ENCODE measurements at regions not wholly inside any gene's neighbourhood (a gene's known extent, or its start where the extent isn't known, plus 50 kb on each side); places are given as distances from the start of the nearest gene placed in this dataset.

DNA sequence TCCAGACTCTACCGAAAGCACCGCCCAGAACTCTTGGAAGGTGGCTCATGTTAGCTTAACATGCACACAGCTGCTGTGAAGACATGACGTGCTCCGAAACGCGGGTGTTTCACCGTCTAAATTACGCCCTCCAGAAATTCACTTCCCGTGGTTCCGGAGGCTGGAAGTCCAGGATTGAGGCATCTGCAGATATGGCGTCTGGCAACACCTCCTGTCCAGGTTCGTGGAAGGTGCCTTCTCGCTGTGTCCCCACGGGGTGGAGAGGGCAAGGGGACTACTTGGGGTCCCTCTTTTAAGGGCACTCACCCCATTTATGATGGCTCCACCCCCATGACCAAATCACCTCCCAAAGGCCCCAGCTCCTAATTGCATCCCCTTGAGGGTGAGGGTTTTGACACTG is 348.0 kb upstream of the IRX2 start (continued):
- TF ChIP-seq, protein P1, sequence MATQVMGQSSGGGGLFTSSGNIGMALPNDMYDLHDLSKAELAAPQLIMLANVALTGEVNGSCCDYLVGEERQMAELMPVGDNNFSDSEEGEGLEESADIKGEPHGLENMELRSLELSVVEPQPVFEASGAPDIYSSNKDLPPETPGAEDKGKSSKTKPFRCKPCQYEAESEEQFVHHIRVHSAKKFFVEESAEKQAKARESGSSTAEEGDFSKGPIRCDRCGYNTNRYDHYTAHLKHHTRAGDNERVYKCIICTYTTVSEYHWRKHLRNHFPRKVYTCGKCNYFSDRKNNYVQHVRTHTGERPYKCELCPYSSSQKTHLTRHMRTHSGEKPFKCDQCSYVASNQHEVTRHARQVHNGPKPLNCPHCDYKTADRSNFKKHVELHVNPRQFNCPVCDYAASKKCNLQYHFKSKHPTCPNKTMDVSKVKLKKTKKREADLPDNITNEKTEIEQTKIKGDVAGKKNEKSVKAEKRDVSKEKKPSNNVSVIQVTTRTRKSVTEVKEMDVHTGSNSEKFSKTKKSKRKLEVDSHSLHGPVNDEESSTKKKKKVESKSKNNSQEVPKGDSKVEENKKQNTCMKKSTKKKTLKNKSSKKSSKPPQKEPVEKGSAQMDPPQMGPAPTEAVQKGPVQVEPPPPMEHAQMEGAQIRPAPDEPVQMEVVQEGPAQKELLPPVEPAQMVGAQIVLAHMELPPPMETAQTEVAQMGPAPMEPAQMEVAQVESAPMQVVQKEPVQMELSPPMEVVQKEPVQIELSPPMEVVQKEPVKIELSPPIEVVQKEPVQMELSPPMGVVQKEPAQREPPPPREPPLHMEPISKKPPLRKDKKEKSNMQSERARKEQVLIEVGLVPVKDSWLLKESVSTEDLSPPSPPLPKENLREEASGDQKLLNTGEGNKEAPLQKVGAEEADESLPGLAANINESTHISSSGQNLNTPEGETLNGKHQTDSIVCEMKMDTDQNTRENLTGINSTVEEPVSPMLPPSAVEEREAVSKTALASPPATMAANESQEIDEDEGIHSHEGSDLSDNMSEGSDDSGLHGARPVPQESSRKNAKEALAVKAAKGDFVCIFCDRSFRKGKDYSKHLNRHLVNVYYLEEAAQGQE (IDR thresholded peaks at IDR 0.05; ENCODE audit: unreplicated experiment), result no peak

DNA sequence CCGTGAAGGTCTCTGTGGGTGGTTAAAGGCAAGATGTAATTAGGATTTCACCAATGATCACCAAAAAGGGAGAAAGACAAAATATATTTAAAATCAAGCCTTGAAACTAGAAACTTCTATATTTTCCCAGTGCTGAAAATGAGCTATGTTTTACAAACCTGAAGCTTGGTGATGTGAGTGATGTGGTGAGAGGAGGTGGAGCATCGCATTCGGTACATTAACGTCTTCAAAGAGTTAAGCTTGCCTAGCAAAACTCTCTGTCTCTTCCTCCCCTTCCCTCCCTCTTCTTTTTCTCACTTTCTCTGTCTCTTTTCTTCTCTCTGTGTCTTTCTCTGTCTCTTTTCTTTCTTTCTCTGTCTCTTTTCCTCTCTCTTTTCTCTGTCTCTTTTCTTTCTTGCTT is 347.3 kb upstream of the IRX2 start:
- H3K27ac ChIP-seq (ENCODE audit: low read depth), result no peak overlapping the region
- peaks cover 50% of the 10 kb centered on the region for H3K4me1 Mint-ChIP-seq
- no peak overlapping the region for H3K4me3 ChIP-seq
- no peaks in the 10 kb centered on the region; the same call in 2 of the 3 replicates for H3K36me3 Mint-ChIP-seq (ENCODE audit: low read depth)
- H3F3A ChIP-seq (replicated peaks; ENCODE audit: low read depth), result peaks cover 17% of the 10 kb centered on the region
- no peaks in the 10 kb centered on the region for H3K27me3 ChIP-seq (ENCODE audit: insufficient read depth)
- H2AFZ ChIP-seq, result peak overlapping the region; percentile 6; the same call in 1 of the 2 replicates
- no peak for TF ChIP-seq EZH2 (IDR thresholded peaks at IDR 0.05; ENCODE audit: low read depth, unreplicated experiment)
- H3K9me2 ChIP-seq (ENCODE audit: insufficient read depth), result no peaks in the 10 kb centered on the region
- H3K9me3 Mint-ChIP-seq, result no peaks in the 10 kb centered on the region; the same call in 2 of the 3 replicates
- peak overlapping the region; percentile 52 for H3K4me2 ChIP-seq
- DNase-seq (ENCODE audit: low spot score) (no peak), ATAC-seq (no peak)
- no peaks in the 10 kb centered on the region for H3K79me2 ChIP-seq (replicated peaks; ENCODE audit: insufficient read depth)
- H3K27ac Mint-ChIP-seq, result no peak overlapping the region; the same call in 1 of the 2 replicates
- H3K36me3 ChIP-seq (ENCODE audit: insufficient read depth), result no peaks in the 10 kb centered on the region
- H3K27me3 Mint-ChIP-seq (ENCODE audit: insufficient read depth, low read depth, poor library complexity), result peaks cover 38% of the 10 kb centered on the region
- H4K20me1 ChIP-seq (replicated peaks; ENCODE audit: insufficient read depth), result no peaks in the 10 kb centered on the region
- peaks cover 43% of the 10 kb centered on the region for H3K4me1 ChIP-seq (ENCODE audit: insufficient read depth)
- no peak overlapping the region for H3K4me3 Mint-ChIP-seq

DNA sequence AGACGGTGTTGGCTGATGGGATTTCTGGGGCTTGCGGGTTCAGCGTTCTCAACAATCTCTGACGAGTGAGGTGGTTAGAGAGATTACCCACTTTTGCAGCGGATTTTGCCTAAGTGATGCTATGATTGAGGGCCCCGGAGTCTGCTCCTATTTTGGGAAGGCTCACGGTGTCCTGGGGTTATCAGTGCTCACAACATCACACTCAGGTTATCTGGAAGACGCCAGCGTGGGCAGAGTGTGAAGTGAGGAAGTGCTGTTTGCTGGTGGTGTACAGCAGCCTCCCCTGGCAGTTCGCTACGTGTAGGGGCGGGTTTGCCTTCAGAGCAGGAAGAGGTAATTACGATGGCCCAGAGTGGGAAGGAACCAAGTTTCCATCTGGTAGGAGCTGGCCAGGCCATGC is 341.2 kb upstream of the IRX2 start:
- Mint-ChIP-seq H3K9me3 (no peaks in the 10 kb centered on the region; the same call in 2 of the 3 replicates), H3K27me3 (ENCODE audit: insufficient read depth, low read depth, poor library complexity) (peaks cover 12% of the 10 kb centered on the region), H3K4me3 (no peak overlapping the region), H3K27ac (no peak overlapping the region), H3K36me3 (ENCODE audit: low read depth) (no peaks in the 10 kb centered on the region), H3K4me1 (peaks cover 3% of the 10 kb centered on the region; the same call in 1 of the 3 replicates)
- no peak overlapping the region for H3K27ac ChIP-seq (ENCODE audit: low read depth)
- H3K4me2 ChIP-seq, result no peak overlapping the region
- H3K4me1 ChIP-seq (ENCODE audit: insufficient read depth), result no peaks in the 10 kb centered on the region
- H3K9me2 ChIP-seq (ENCODE audit: insufficient read depth), result no peaks in the 10 kb centered on the region; the same call in 1 of the 2 replicates
- peak overlapping the region; percentile 72; the same call in 1 of the 2 replicates for H2AFZ ChIP-seq
- DNase-seq (ENCODE audit: low spot score) (no peak), ATAC-seq (no peak)
- H3F3A ChIP-seq (replicated peaks; ENCODE audit: low read depth), result no peaks in the 10 kb centered on the region
- no peaks in the 10 kb centered on the region for H3K27me3 ChIP-seq (ENCODE audit: insufficient read depth)
- no peaks in the 10 kb centered on the region for H4K20me1 ChIP-seq (replicated peaks; ENCODE audit: insufficient read depth)
- no peaks in the 10 kb centered on the region for H3K36me3 ChIP-seq (ENCODE audit: insufficient read depth)
- no peak overlapping the region for H3K4me3 ChIP-seq
- no peaks in the 10 kb centered on the region for H3K79me2 ChIP-seq (replicated peaks; ENCODE audit: insufficient read depth)
- TF ChIP-seq, protein P2, sequence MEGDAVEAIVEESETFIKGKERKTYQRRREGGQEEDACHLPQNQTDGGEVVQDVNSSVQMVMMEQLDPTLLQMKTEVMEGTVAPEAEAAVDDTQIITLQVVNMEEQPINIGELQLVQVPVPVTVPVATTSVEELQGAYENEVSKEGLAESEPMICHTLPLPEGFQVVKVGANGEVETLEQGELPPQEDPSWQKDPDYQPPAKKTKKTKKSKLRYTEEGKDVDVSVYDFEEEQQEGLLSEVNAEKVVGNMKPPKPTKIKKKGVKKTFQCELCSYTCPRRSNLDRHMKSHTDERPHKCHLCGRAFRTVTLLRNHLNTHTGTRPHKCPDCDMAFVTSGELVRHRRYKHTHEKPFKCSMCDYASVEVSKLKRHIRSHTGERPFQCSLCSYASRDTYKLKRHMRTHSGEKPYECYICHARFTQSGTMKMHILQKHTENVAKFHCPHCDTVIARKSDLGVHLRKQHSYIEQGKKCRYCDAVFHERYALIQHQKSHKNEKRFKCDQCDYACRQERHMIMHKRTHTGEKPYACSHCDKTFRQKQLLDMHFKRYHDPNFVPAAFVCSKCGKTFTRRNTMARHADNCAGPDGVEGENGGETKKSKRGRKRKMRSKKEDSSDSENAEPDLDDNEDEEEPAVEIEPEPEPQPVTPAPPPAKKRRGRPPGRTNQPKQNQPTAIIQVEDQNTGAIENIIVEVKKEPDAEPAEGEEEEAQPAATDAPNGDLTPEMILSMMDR (conservative IDR thresholded peaks at IDR 0.05; ENCODE audit: low read depth in 2 of 2), result no peak
- TF ChIP-seq ZNF114 (CRISPR knock-in tag; IDR thresholded peaks at IDR 0.05), result no peak
- TF ChIP-seq, protein P1 (IDR thresholded peaks at IDR 0.05; ENCODE audit: unreplicated experiment), result no peak
- TF ChIP-seq EZH2 (IDR thresholded peaks at IDR 0.05; ENCODE audit: low read depth, unreplicated experiment), result no peak
- TF ChIP-seq CREB1 (CRISPR knock-in tag; IDR thresholded peaks at IDR 0.05; ENCODE audit: low read depth), result no peak
- no peak for TF ChIP-seq NANOG (IDR thresholded peaks at IDR 0.05; ENCODE audit: borderline replicate concordance)
- no peak for TF ChIP-seq JUNB (IDR thresholded peaks at IDR 0.05; ENCODE audit: unreplicated experiment)
